HEK293T (cell line): ENCODE measurements at regions not wholly inside any gene's neighbourhood (a gene's known extent, or its start where the extent isn't known, plus 50 kb on each side); places are given as distances from the start of the nearest gene placed in this dataset.

ENCODE experiments used
- CTCF ChIA-PET: fragments of 350-600 bp; formaldehyde crosslinking; extraction: SDS; loops from one replicate; lab custom pipeline; 2021; ENCODE audit warnings: antibody characterized with exemption, inconsistent platforms; lab: Yijun Ruan, JAX
- POLR2A ChIA-PET: fragments of 350-600 bp; formaldehyde crosslinking; extraction: SDS; loops from one replicate; lab custom pipeline; 2020; ENCODE audit warnings: antibody characterized with exemption, inconsistent platforms; lab: Yijun Ruan, JAX
- DNase-seq: peaks from one replicate; pipeline ENCODE4 v3.0.0; 2012; ENCODE audit warnings: mixed read lengths; ENCODE audit errors: extremely low spot score
- ARNT ChIP-seq: fragments of 450-650 bp; IDR thresholded peaks from 2 replicates; pipeline ENCODE4 v1.6.1; 2017; ENCODE audit warnings: mild to moderate bottlenecking
- BHLHE40 ChIP-seq: fragments of 450-650 bp; IDR thresholded peaks from 2 replicates; pipeline ENCODE4 v1.6.1; 2016; ENCODE audit warnings: mild to moderate bottlenecking, moderate library complexity, borderline replicate concordance
- CTBP1 ChIP-seq: fragments of 450-650 bp; IDR thresholded peaks from 2 replicates; pipeline ENCODE4 v1.6.1; 2016; ENCODE audit warnings: borderline replicate concordance
- ELF4 ChIP-seq: fragments of 450-650 bp; IDR thresholded peaks from 2 replicates; pipeline ENCODE4 v1.6.1; 2017; ENCODE audit warnings: antibody characterized with exemption
- FOXA1 ChIP-seq: fragments of 450-650 bp; IDR thresholded peaks from 2 replicates; pipeline ENCODE4 v1.6.1; 2016; ENCODE audit warnings: mild to moderate bottlenecking
- FOXK2 ChIP-seq: fragments of 450-650 bp; IDR thresholded peaks from 2 replicates; pipeline ENCODE4 v1.6.1; 2016; ENCODE audit warnings: mild to moderate bottlenecking
- FOXM1 ChIP-seq: fragments of 450-650 bp; IDR thresholded peaks from 2 replicates; pipeline ENCODE4 v1.6.1; 2017; ENCODE audit warnings: mild to moderate bottlenecking, borderline replicate concordance
- HDGF ChIP-seq: fragments of 450-650 bp; IDR thresholded peaks from 2 replicates; pipeline ENCODE4 v1.6.1; 2017; ENCODE audit warnings: antibody characterized with exemption, borderline replicate concordance
- L3MBTL2 ChIP-seq: fragments of 450-650 bp; conservative IDR thresholded peaks from 2 replicates; pipeline ENCODE4 v1.6.1; 2016; ENCODE audit warnings: mild to moderate bottlenecking
- LEF1 ChIP-seq: fragments of 450-650 bp; IDR thresholded peaks from 2 replicates; pipeline ENCODE4 v1.6.1; 2017; ENCODE audit warnings: mild to moderate bottlenecking, borderline replicate concordance
- NFRKB ChIP-seq: fragments of 450-650 bp; IDR thresholded peaks from 2 replicates; pipeline ENCODE4 v1.6.1; 2016; ENCODE audit warnings: mild to moderate bottlenecking, moderate library complexity
- PKNOX1 ChIP-seq: fragments of 450-650 bp; IDR thresholded peaks from 2 replicates; pipeline ENCODE4 v1.6.1; 2016
- SP1 ChIP-seq: fragments of 450-650 bp; IDR thresholded peaks from 2 replicates; pipeline ENCODE4 v1.6.1; 2017
- SUZ12 ChIP-seq: fragments of 450-650 bp; IDR thresholded peaks from 2 replicates; pipeline ENCODE4 v1.6.1; 2016; ENCODE audit warnings: mild to moderate bottlenecking
- TARDBP ChIP-seq: fragments of 450-650 bp; IDR thresholded peaks from 2 replicates; pipeline ENCODE4 v1.6.1; 2016
- ZNF384 ChIP-seq: fragments of 450-650 bp; IDR thresholded peaks from 2 replicates; pipeline ENCODE4 v1.6.1; 2016

DNA sequence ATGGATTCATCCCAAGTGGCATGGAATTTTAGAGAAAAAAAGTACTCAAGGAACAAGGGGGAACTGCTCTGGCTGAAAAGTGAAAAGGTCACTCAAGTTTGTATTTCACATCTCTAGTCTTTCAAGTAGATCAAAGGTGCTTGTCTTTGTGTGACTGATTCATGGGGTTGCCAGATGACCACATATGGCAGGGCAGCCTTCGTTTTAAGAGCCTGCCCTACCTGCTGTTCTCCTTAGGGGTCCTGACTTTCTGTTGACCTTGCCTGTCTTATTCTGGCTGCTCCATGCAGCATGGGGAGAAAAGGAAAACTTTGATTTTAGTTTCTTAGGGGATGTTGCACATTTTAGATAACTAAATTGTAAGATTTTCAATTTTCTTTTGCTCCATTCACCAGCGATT is 877.7 kb downstream of the TLE1 start:
- ChIA-PET CTCF (no interaction called here), POLR2A (no interaction called here)
- no peak for TF ChIP-seq NFRKB
- no peak for TF ChIP-seq BHLHE40
- TF ChIP-seq SUZ12 = no peak
- no peak for TF ChIP-seq CTBP1
- no peak for TF ChIP-seq SP1
- TF ChIP-seq ARNT = no peak
- no peak for TF ChIP-seq TARDBP
- TF ChIP-seq L3MBTL2 = no peak
- no peak for TF ChIP-seq ELF4
- TF ChIP-seq PKNOX1 = no peak
- TF ChIP-seq HDGF = no peak
- no peak for TF ChIP-seq ZNF384
- TF ChIP-seq FOXA1 = no peak
- no peak for TF ChIP-seq LEF1
- TF ChIP-seq FOXM1 = no peak
- no peak for DNase-seq

DNA sequence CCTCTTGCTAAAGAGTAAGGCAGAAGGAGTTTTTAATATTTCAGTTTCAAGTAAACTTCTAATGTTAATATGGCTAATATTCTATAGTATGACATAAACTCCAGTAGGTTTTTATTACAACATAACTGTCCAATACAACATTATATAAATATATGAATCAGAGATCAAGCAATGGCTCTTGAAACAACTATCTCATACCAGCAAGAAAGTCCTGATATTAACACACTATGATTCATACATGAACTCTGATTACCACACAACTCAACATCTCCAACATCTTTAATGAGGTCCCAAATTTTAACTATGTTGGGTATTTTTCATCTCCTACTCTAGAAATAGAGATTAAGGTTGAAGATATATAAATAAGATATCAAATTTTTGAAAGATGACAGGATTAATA is 878.3 kb downstream of the TLE1 start:
- DNase-seq = no peak
- ChIA-PET POLR2A (no interaction called here), CTCF (no interaction called here)
- TF ChIP-seq TARDBP = no peak
- no peak for TF ChIP-seq SUZ12
- no peak for TF ChIP-seq L3MBTL2
- no peak for TF ChIP-seq FOXK2
- no peak for TF ChIP-seq FOXA1
- TF ChIP-seq ELF4 = no peak
- no peak for TF ChIP-seq ARNT

DNA sequence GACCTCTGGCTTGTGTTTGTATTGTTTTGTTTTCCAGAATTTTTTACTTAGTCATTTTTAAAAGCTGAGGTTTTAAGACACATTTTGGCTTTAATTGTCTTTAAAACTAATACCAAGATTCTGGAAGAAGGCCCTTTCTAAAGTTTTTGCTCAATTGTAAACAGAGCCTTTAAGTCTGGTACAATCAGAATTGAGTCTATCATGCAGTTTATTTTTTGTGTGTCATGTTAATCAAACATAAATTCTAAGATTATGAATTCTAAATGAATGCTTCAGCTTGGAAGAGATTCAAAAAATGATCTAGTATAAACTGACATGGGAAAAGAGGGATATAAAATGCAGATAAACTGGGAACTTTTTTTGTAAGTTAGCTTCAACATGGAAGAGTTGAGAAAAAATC is 882.7 kb downstream of the TLE1 start:
- DNase-seq = no peak
- ChIA-PET POLR2A (no interaction called here), CTCF (no interaction called here)
- TF ChIP-seq NFRKB (no peak), SP1 (no peak), L3MBTL2 (no peak), FOXM1 (no peak), ZNF384 (no peak), PKNOX1 (no peak)

DNA sequence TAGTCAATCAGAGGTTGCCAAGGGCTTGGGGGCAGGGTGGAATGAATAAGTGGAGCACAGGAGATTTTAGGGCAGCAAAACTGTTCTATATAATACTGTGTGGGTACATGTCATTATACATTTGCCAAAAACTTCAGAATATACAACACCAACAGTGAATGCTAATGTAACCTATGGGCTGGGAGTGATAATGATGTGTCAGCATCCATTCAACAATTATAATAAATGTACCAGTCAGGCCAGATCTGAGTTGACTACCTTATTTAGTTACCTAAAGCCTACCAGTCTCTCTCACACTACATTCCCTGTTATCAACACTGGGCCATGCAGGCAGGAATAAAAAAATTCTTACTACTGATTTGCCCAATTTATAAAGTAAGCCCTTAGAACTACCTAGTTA is 884.5 kb downstream of the TLE1 start:
- CTCF ChIA-PET = no interaction called here
- TF ChIP-seq ARNT (no peak), SP1 (no peak), TARDBP (no peak), CTBP1 (no peak), FOXA1 (no peak)
- POLR2A ChIA-PET = no interaction called here
- no peak for DNase-seq

DNA sequence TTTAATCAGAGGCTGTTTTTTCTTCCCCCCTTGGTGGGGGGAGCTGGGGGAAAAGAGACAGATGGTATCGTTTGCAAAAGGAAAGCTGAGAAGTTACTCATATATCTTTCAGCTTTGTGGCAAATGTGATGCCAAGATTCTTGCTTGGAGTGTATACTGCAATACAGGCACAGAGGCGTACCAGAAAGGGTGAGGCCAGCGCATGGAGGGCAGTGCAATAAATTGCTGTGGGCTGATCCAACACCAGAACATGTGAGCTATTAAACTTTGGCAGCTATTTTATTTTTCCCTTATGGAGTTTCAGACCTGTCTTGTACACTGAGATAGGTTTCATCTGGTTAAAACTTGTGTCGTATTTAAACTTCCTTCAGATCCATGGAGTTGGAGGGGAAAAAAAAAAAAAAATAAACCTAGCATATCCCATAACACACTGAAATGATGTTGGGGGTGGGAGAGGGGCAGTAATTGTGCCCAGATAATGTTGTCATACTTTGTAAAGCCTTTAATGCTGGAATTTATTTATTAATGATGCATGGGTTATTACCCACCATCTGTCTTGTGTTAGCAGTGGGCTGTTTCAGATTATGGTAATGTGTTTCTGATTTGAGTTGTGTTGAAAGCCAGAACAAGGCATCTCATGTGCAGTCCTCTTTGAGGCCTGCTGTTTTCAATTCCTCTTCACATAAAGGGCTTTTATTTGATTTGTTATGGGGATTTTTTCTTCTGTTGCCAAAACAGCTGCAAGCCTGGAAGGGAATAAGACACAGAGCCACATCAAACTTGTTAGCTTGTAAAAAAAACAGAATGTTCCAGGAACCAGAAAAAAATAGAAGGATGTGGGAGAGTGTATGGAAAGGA is 891.3 kb downstream of the TLE1 start:
- ChIA-PET CTCF (no interaction called here), POLR2A (no interaction called here)
- TF ChIP-seq NFRKB (no peak), ZNF384 (no peak), HDGF (no peak), PKNOX1 (no peak), ELF4 (no peak), L3MBTL2 (no peak)
- no peak for DNase-seq

- TF ChIP-seq ARNT = no peak
- TF ChIP-seq HDGF = no peak
- TF ChIP-seq FOXM1 = no peak
- TF ChIP-seq L3MBTL2 = no peak
- no peak for TF ChIP-seq FOXA1
- TF ChIP-seq TARDBP = no peak
- no peak for TF ChIP-seq ELF4
- no peak for TF ChIP-seq SP1
- no peak for TF ChIP-seq ZNF384
- no peak for TF ChIP-seq CTBP1
- no peak for TF ChIP-seq PKNOX1
- TF ChIP-seq SUZ12 = no peak
- no peak for TF ChIP-seq FOXK2
- TF ChIP-seq LEF1 = no peak
- no peak for TF ChIP-seq NFRKB
- TF ChIP-seq BHLHE40 = no peak
- ChIA-PET CTCF (no interaction called here), POLR2A (no interaction called here)
- DNase-seq = no peak
Measured at GRCh38 chr9:80797101-80797829, 892.1 kb downstream of the TLE1 start.
